H1 (cell line): ENCODE measurements at regions not wholly inside any gene's neighbourhood (a gene's known extent, or its start where the extent isn't known, plus 50 kb on each side); places are given as distances from the start of the nearest gene placed in this dataset.

Source experiments
- CTCF ChIA-PET: fragments of 300-600 bp; sonication (Branson Sonifier 250); formaldehyde crosslinking; loops from one replicate; lab custom pipeline; 2021; ENCODE audit not compliant: partially characterized antibody; lab: Charles Lee
- POLR2A ChIA-PET: fragments of 300-600 bp; sonication (Branson Sonifier 250); formaldehyde crosslinking; loops from one replicate; lab custom pipeline; 2021; ENCODE audit warnings: inconsistent platforms; ENCODE audit not compliant: partially characterized antibody; lab: Charles Lee
- DNase-seq, 2 experiments: peaks; one replicate each; pipeline versions ENCODE4 v3.0.0 to v3.0.0-alpha.2; 2010 to 2022; ENCODE audit warnings: low spot score in 2 of 2, low read depth in 1 of 2, mixed read lengths in 1 of 2
- FAIRE-seq: peaks from 2 replicates; lab custom pipeline; 2011; peaks lifted over from hg19 to GRCh38; lab: Jason Lieb, UNC
- H2AFZ ChIP-seq: 2 replicates; pipeline ENCODE4 v1.8.1; 2012; ENCODE audit warnings: low read length, inconsistent platforms
- H2AK5ac ChIP-seq: 2 replicates; pipeline ENCODE4 v1.6.1; 2013; ENCODE audit warnings: low read depth, low read length
- H2BK120ac ChIP-seq: replicated peaks from 2 replicates; pipeline ENCODE3; 2013; ENCODE audit warnings: low read depth, low read length, inconsistent platforms
- H2BK12ac ChIP-seq: 2 replicates; pipeline ENCODE4 v1.6.1; 2013; ENCODE audit warnings: low read depth, low read length
- H2BK15ac ChIP-seq: 2 replicates; pipeline ENCODE4 v1.6.1; 2013; ENCODE audit warnings: low read length
- H2BK20ac ChIP-seq: 2 replicates; pipeline ENCODE4 v1.6.1; 2013; ENCODE audit warnings: low read length
- H2BK5ac ChIP-seq: 2 replicates; pipeline ENCODE4 v1.6.1; 2013; ENCODE audit warnings: low read depth, low read length
- H3K14ac ChIP-seq: 2 replicates; pipeline ENCODE4 v1.6.1; 2013; ENCODE audit warnings: inconsistent platforms; ENCODE audit not compliant: insufficient read length
- H3K18ac ChIP-seq: 2 replicates; pipeline ENCODE4 v1.6.1; 2013; ENCODE audit warnings: low read length; ENCODE audit errors: extremely low read depth
- H3K23ac ChIP-seq: 2 replicates; pipeline ENCODE4 v1.6.1; 2013; ENCODE audit warnings: inconsistent platforms; ENCODE audit not compliant: insufficient read length
- H3K23me2 ChIP-seq: 2 replicates; pipeline ENCODE4 v1.6.1; 2013; ENCODE audit warnings: low read depth, low read length
- H3K27ac ChIP-seq: 2 replicates; pipeline ENCODE4 v1.6.1; 2011; ENCODE audit warnings: low read depth, low read length, inconsistent platforms
- H3K27me3 ChIP-seq, 4 experiments: replicated peaks in 1 of 4; 1 replicate in 1 of 4; 2 replicates in 3 of 4; pipeline versions ENCODE4 v1.6.1 to v1.8.1; 2011 to 2013; ENCODE audit warnings: low read length in 3 of 4, mild to moderate bottlenecking in 3 of 4, inconsistent platforms in 2 of 4, mixed read lengths in 2 of 4, moderate library complexity in 1 of 4; ENCODE audit not compliant: control insufficient read depth in 3 of 4, insufficient read depth in 3 of 4; ENCODE audit errors: extremely low read depth in 1 of 4
- H3K36me3 ChIP-seq, 4 experiments: 2 replicates each; pipeline versions ENCODE4 v1.6.1 to v1.8.1; 2011 to 2013; ENCODE audit warnings: mild to moderate bottlenecking in 4 of 4, low read length in 3 of 4, moderate library complexity in 2 of 4, control low read depth in 1 of 4, inconsistent platforms in 1 of 4; ENCODE audit not compliant: insufficient read depth in 4 of 4, control insufficient read depth in 2 of 4
- H3K4ac ChIP-seq: replicated peaks from 2 replicates; pipeline ENCODE3; 2013; ENCODE audit warnings: low read length, low read depth, mixed read lengths, inconsistent platforms; ENCODE audit not compliant: insufficient read length
- H3K4me1 ChIP-seq, 4 experiments: replicated peaks in 1 of 4; 1 replicate in 1 of 4; 2 replicates in 3 of 4; pipeline versions ENCODE4 v1.6.1 to v1.8.1; 2011 to 2013; ENCODE audit warnings: low read length in 3 of 4, inconsistent platforms in 2 of 4, mixed read lengths in 1 of 4; ENCODE audit not compliant: insufficient read depth in 4 of 4, control insufficient read depth in 3 of 4
- H3K4me2 ChIP-seq, 2 experiments: 2 replicates each; pipeline versions ENCODE4 v1.6.1 to v1.8.1; 2011 to 2013; ENCODE audit warnings: low read depth in 2 of 2, low read length in 2 of 2, control low read depth in 1 of 2, inconsistent platforms in 1 of 2, mild to moderate bottlenecking in 1 of 2; ENCODE audit not compliant: insufficient read depth in 1 of 2
- H3K4me3 ChIP-seq, 4 experiments: fragments of 200-600, 300-600 bp in 1 of 4; sonication (generic), shearing (Covaris generic), sonication (Bioruptor Twin) in 1 of 4; 2 replicates each; pipeline versions ENCODE4 v1.5.1 to v1.8.1; 2011 to 2016; ENCODE audit warnings: low read length in 4 of 4, low read depth in 3 of 4, control low read depth in 2 of 4, inconsistent platforms in 2 of 4, mild to moderate bottlenecking in 2 of 4, mixed read lengths in 1 of 4, moderate library complexity in 1 of 4; ENCODE audit not compliant: insufficient read depth in 2 of 4; ENCODE audit errors: extremely low read depth in 1 of 4
- H3K56ac ChIP-seq: replicated peaks from 2 replicates; pipeline ENCODE3; 2013; ENCODE audit warnings: low read depth, mild to moderate bottlenecking, mixed read lengths, low read length, inconsistent platforms; ENCODE audit not compliant: insufficient read length
- H3K79me1 ChIP-seq: 2 replicates; pipeline ENCODE4 v1.6.1; 2013; ENCODE audit warnings: low read depth, low read length, control low read depth
- H3K79me2 ChIP-seq, 2 experiments: 2 replicates each; pipeline versions ENCODE4 v1.6.1 to v1.8.1; 2012 to 2013; ENCODE audit warnings: low read length in 2 of 2, mild to moderate bottlenecking in 2 of 2, inconsistent platforms in 1 of 2; ENCODE audit not compliant: insufficient read depth in 2 of 2, control insufficient read depth in 1 of 2
- H3K9ac ChIP-seq, 4 experiments: replicated peaks in 1 of 4; 1 replicate in 1 of 4; 2 replicates in 3 of 4; pipeline versions ENCODE4 v1.6.1 to v1.8.1; 2011 to 2013; ENCODE audit warnings: low read depth in 3 of 4, low read length in 3 of 4, control low read depth in 2 of 4, mild to moderate bottlenecking in 2 of 4, moderate library complexity in 2 of 4, inconsistent platforms in 1 of 4; ENCODE audit errors: extremely low read depth in 1 of 4
- H3K9me3 ChIP-seq, 2 experiments: 2 replicates each; pipeline versions ENCODE4 v1.6.1 to v1.8.1; 2012 to 2013; ENCODE audit warnings: mild to moderate bottlenecking in 2 of 2, moderate library complexity in 2 of 2, control low read depth in 1 of 2, inconsistent platforms in 1 of 2, low read depth in 1 of 2, low read length in 1 of 2, mixed read lengths in 1 of 2; ENCODE audit not compliant: insufficient read depth in 2 of 2
- H4K20me1 ChIP-seq, 2 experiments: replicated peaks in 1 of 2; 2 replicates each; pipeline versions ENCODE3 to v1.8.1; 2011 to 2013; ENCODE audit warnings: inconsistent platforms in 2 of 2, low read length in 2 of 2, mild to moderate bottlenecking in 1 of 2; ENCODE audit not compliant: insufficient read depth in 2 of 2, control insufficient read depth in 1 of 2
- H4K5ac ChIP-seq: 2 replicates; pipeline ENCODE4 v1.6.1; 2013; ENCODE audit warnings: low read length, low read depth, mixed read lengths, inconsistent platforms; ENCODE audit not compliant: insufficient read length
- H4K8ac ChIP-seq: 2 replicates; pipeline ENCODE4 v1.8.0; 2013; ENCODE audit warnings: mild to moderate bottlenecking, moderate library complexity, low read length, inconsistent platforms; ENCODE audit not compliant: insufficient read depth; ENCODE audit errors: extremely low read depth
- H4K91ac ChIP-seq: replicated peaks from 2 replicates; pipeline ENCODE3; 2013; ENCODE audit warnings: low read length, mixed read lengths, inconsistent platforms; ENCODE audit not compliant: insufficient read length
- BRCA1 ChIP-seq: IDR thresholded peaks from 2 replicates; pipeline ENCODE4 v1.6.1; 2012; ENCODE audit warnings: low read depth, low read length, improper control_type of control experiment
- CHD1 ChIP-seq: IDR thresholded peaks from 2 replicates; pipeline ENCODE4 v1.6.1; 2012; ENCODE audit warnings: low read depth, low read length, improper control_type of control experiment
- JUND ChIP-seq: IDR thresholded peaks from 2 replicates; pipeline ENCODE4 v1.6.1; 2011; ENCODE audit warnings: mild to moderate bottlenecking, improper control_type of control experiment, low read length
- NRF1 ChIP-seq: IDR thresholded peaks from 2 replicates; pipeline ENCODE4 v1.6.1; 2011; ENCODE audit warnings: mild to moderate bottlenecking, low read depth, low read length, improper control_type of control experiment
- RBBP5 ChIP-seq: IDR thresholded peaks from 2 replicates; pipeline ENCODE4 v1.7.1; 2012; ENCODE audit warnings: low read depth, mild to moderate bottlenecking, inconsistent platforms, low read length, moderate library complexity, borderline replicate concordance
- RFX5 ChIP-seq: IDR thresholded peaks from 2 replicates; pipeline ENCODE4 v1.6.1; 2011; ENCODE audit warnings: low read depth, low read length, improper control_type of control experiment, borderline replicate concordance
- SAP30 ChIP-seq: fragments of 300-600 bp; sonication (generic); IDR thresholded peaks from 2 replicates; pipeline ENCODE4 v1.7.1; 2012; ENCODE audit warnings: low read length, moderate library complexity, mild to moderate bottlenecking, inconsistent platforms; ENCODE audit not compliant: insufficient read depth, insufficient replicate concordance
- SP2 ChIP-seq: IDR thresholded peaks from 2 replicates; pipeline ENCODE4 v1.6.1; 2012; ENCODE audit warnings: mild to moderate bottlenecking, low read length, inconsistent platforms
- TEAD4 ChIP-seq: IDR thresholded peaks from 2 replicates; pipeline ENCODE4 v1.6.1; 2012; ENCODE audit warnings: low read depth, low read length, inconsistent platforms, mixed read lengths
- USF2 ChIP-seq: IDR thresholded peaks from 2 replicates; pipeline ENCODE4 v1.6.1; 2011; ENCODE audit warnings: low read length, improper control_type of control experiment
- WGBS, 2 experiments: shearing (Covaris generic) in 1 of 2; methylation state at CpG; one replicate each; pipeline versions ENCODE4 v1.1.6 to v1.1.7; 2013 to 2015; ENCODE audit warnings: low lambda C conversion rate in 2 of 2, mixed read lengths in 2 of 2, inconsistent platforms in 1 of 2, low coverage in 1 of 2, missing lambda C conversion rate in 1 of 2; ENCODE audit not compliant: insufficient replicate concordance in 2 of 2, insufficient coverage in 1 of 2, insufficient read length in 1 of 2; ENCODE audit errors: extremely low coverage in 1 of 2, missing lambda C conversion rate in 1 of 2; 5-methylcytosine and 5-hydroxymethylcytosine counted together

GRCh38 chr5:167766957-167767356 is 524.5 kb upstream of the WWC1 start:
- Histone ChIP-seq H3K9me3 (no peaks in the 10 kb centered on the region; a peak in 1 of 4 replicates), H2BK15ac (no peak overlapping the region), H3K56ac (no peak overlapping the region), H3K4me3 (no peak overlapping the region), H3K27me3 (no peaks in the 10 kb centered on the region), H4K91ac (no peak overlapping the region), H2BK20ac (no peak overlapping the region), H2AK5ac (no peak overlapping the region), H3K36me3 (no peaks in the 10 kb centered on the region), H3K27ac (no peak overlapping the region), H3K4ac (no peak overlapping the region), H4K5ac (no peak overlapping the region), H2BK120ac (no peak overlapping the region), H2AFZ (no peak overlapping the region), H2BK12ac (no peak overlapping the region), H3K14ac (no peak overlapping the region), H3K79me2 (no peaks in the 10 kb centered on the region), H3K4me1 (peaks cover 0 to 14% (median 7%) of the 10 kb centered on the region in 4 experiments; a peak in 6 of 7 replicates), H3K18ac (no peak overlapping the region), H3K23me2 (no peaks in the 10 kb centered on the region), H4K8ac (no peak overlapping the region), H4K20me1 (no peaks in the 10 kb centered on the region), H3K23ac (no peak overlapping the region), H3K9ac (no peak overlapping the region), H3K79me1 (no peaks in the 10 kb centered on the region), H3K4me2 (no peak overlapping the region), H2BK5ac (no peak overlapping the region)
- TF ChIP-seq RBBP5 = no peak
- no peak for TF ChIP-seq TEAD4
- no peak for TF ChIP-seq BRCA1
- no peak for TF ChIP-seq SP2
- TF ChIP-seq NRF1 = no peak
- no peak for TF ChIP-seq USF2
- TF ChIP-seq SAP30 = no peak
- TF ChIP-seq RFX5 = no peak
- TF ChIP-seq CHD1 = no peak
- TF ChIP-seq JUND = no peak
- POLR2A ChIA-PET = no interaction called here
- 44% methylated on average over 2 of the region's 2 CpGs; no CpG with 5 or more reads in 1 of the 2 experiments for WGBS, 2 experiments
- FAIRE-seq (no peak), DNase-seq (no peak)
- CTCF ChIA-PET = interaction anchor here (0.6 kb wide), 1 partner anchor 203 kb away, joined by 3 read pairs; no protein-coding TSS in a partner anchor
